ENCODE measurements at regions not wholly inside any gene's neighbourhood (a gene's known extent, or its start where the extent isn't known, plus 50 kb on each side); places are given as distances from the start of the nearest gene placed in this dataset.

GRCh38 chr2:226180281-226180884, 619.2 kb downstream of the IRS1 start:
- WGBS (ENCODE audit: low lambda C conversion rate, missing lambda C conversion rate) = 37% methylated on average over 11 of the region's 11 CpGs
- Histone ChIP-seq H3K4me1 (ENCODE audit: insufficient read depth) (peaks cover 6% of the 10 kb centered on the region), H3K36me3 (replicated peaks; ENCODE audit: insufficient read depth, low read depth) (no peaks in the 10 kb centered on the region), H3K9me3 (ENCODE audit: low read depth) (no peaks in the 10 kb centered on the region), H3K4me3 (no peak overlapping the region), H3K27me3 (no peaks in the 10 kb centered on the region), H4K20me1 (ENCODE audit: insufficient read depth, poor library complexity, severe bottlenecking) (no peaks in the 10 kb centered on the region), H3K9me2 (replicated peaks; ENCODE audit: insufficient read depth) (no peaks in the 10 kb centered on the region), H3K79me2 (no peaks in the 10 kb centered on the region), H3K27ac (no peak overlapping the region), H2AFZ (no peak overlapping the region), H3K4me2 (peak overlapping the region; percentile 12)
- TF ChIP-seq EZH2phosphoT487 (IDR thresholded peaks at IDR 0.05; ENCODE audit: low read depth, severe bottlenecking, unreplicated experiment) (no peak), EZH2 (IDR thresholded peaks at IDR 0.05; ENCODE audit: borderline replicate concordance) (no peak), CTCF (IDR thresholded peaks at IDR 0.05; ENCODE audit: poor library complexity) (no peak)
- no peak for DNase-seq (ENCODE audit: low spot score)

- DNase-seq (ENCODE audit: low spot score) = no peak
- Histone ChIP-seq H3K4me3 (no peak overlapping the region), H3K9me3 (ENCODE audit: low read depth) (no peaks in the 10 kb centered on the region), H3K4me1 (ENCODE audit: insufficient read depth) (no peaks in the 10 kb centered on the region), H2AFZ (no peak overlapping the region), H3K79me2 (no peaks in the 10 kb centered on the region), H3K27me3 (no peaks in the 10 kb centered on the region), H4K20me1 (ENCODE audit: insufficient read depth, poor library complexity, severe bottlenecking) (no peaks in the 10 kb centered on the region), H3K36me3 (replicated peaks; ENCODE audit: insufficient read depth, low read depth) (no peaks in the 10 kb centered on the region), H3K4me2 (no peak overlapping the region), H3K9me2 (replicated peaks; ENCODE audit: insufficient read depth) (no peaks in the 10 kb centered on the region), H3K27ac (no peak overlapping the region)
- TF ChIP-seq EZH2 (IDR thresholded peaks at IDR 0.05; ENCODE audit: borderline replicate concordance) (no peak), CTCF (IDR thresholded peaks at IDR 0.05; ENCODE audit: poor library complexity) (no peak), EZH2phosphoT487 (IDR thresholded peaks at IDR 0.05; ENCODE audit: low read depth, severe bottlenecking, unreplicated experiment) (no peak)
- 95% methylated on average over 1 of the region's 1 CpG for WGBS (ENCODE audit: low lambda C conversion rate, missing lambda C conversion rate)
Measured at GRCh38 chr2:226179010-226179409, 620.6 kb downstream of the IRS1 start.

GRCh38 chr2:226176283-226176984, 623.2 kb downstream of the IRS1 start:
- Histone ChIP-seq H3K4me3 (no peak overlapping the region), H4K20me1 (ENCODE audit: insufficient read depth, poor library complexity, severe bottlenecking) (no peaks in the 10 kb centered on the region), H3K9me2 (replicated peaks; ENCODE audit: insufficient read depth) (no peaks in the 10 kb centered on the region), H3K27ac (no peak overlapping the region), H3K4me2 (no peak overlapping the region), H2AFZ (no peak overlapping the region), H3K79me2 (no peaks in the 10 kb centered on the region), H3K9me3 (ENCODE audit: low read depth) (no peaks in the 10 kb centered on the region), H3K36me3 (replicated peaks; ENCODE audit: insufficient read depth, low read depth) (no peaks in the 10 kb centered on the region), H3K4me1 (ENCODE audit: insufficient read depth) (no peaks in the 10 kb centered on the region), H3K27me3 (no peaks in the 10 kb centered on the region)
- no peak for TF ChIP-seq EZH2 (IDR thresholded peaks at IDR 0.05; ENCODE audit: borderline replicate concordance)
- WGBS (ENCODE audit: low lambda C conversion rate, missing lambda C conversion rate) = 59% methylated on average over 3 of the region's 3 CpGs
- DNase-seq (ENCODE audit: low spot score) = no peak

GRCh38 chr2:226174390-226174789, 625.2 kb downstream of the IRS1 start:
- Histone ChIP-seq H3K79me2 (no peaks in the 10 kb centered on the region), H3K4me1 (ENCODE audit: insufficient read depth) (no peaks in the 10 kb centered on the region), H3K27ac (no peak overlapping the region), H3K36me3 (replicated peaks; ENCODE audit: insufficient read depth, low read depth) (no peaks in the 10 kb centered on the region), H4K20me1 (ENCODE audit: insufficient read depth, poor library complexity, severe bottlenecking) (no peaks in the 10 kb centered on the region), H3K27me3 (no peaks in the 10 kb centered on the region), H3K9me2 (replicated peaks; ENCODE audit: insufficient read depth) (no peaks in the 10 kb centered on the region), H3K4me2 (no peak overlapping the region), H3K4me3 (no peak overlapping the region), H3K9me3 (ENCODE audit: low read depth) (no peaks in the 10 kb centered on the region), H2AFZ (no peak overlapping the region)
- DNase-seq (ENCODE audit: low spot score) = no peak
- TF ChIP-seq EZH2 (IDR thresholded peaks at IDR 0.05; ENCODE audit: borderline replicate concordance) (no peak), CTCF (IDR thresholded peaks at IDR 0.05; ENCODE audit: poor library complexity) (no peak)
- 100% methylated on average over 1 of the region's 1 CpG for WGBS (ENCODE audit: low lambda C conversion rate, missing lambda C conversion rate)

All from hepatocyte (in vitro differentiated cells).